Gastrocnemius medialis (tissue), 4 donors: ENCODE measurements at regions not wholly inside any gene's neighbourhood (a gene's known extent, or its start where the extent isn't known, plus 50 kb on each side); places are given as distances from the start of the nearest gene placed in this dataset.

Source experiments
- POLR2A ChIP-seq, 2 donors: fragments of 450-650 bp; IDR thresholded peaks; one replicate each; pipeline ENCODE4 v1.6.1; 2017; ENCODE audit warnings: antibody characterized with exemption in 2 of 2, mild to moderate bottlenecking in 2 of 2, moderate library complexity in 2 of 2
- TF ChIP-seq, protein P1 (sequence below), 5 experiments: fragments of 450-650 bp in 3 of 5; fragments of 200-600 bp in 2 of 5; sonication (generic) in 2 of 5; IDR thresholded peaks in 4 of 5; conservative IDR thresholded peaks in 1 of 5; 1 replicate in 4 of 5; 2 replicates in 1 of 5; pipeline ENCODE4 v1.5.1; 2016 to 2019; ENCODE audit warnings: antibody characterized with exemption in 5 of 5, mild to moderate bottlenecking in 3 of 5, moderate library complexity in 3 of 5

GRCh38 chr3:24622138-24622537 lies 127.5 kb upstream of the THRB start:
- TF ChIP-seq POLR2A (IDR thresholded peaks at IDR 0.05): no peak
- TF ChIP-seq, protein P1, sequence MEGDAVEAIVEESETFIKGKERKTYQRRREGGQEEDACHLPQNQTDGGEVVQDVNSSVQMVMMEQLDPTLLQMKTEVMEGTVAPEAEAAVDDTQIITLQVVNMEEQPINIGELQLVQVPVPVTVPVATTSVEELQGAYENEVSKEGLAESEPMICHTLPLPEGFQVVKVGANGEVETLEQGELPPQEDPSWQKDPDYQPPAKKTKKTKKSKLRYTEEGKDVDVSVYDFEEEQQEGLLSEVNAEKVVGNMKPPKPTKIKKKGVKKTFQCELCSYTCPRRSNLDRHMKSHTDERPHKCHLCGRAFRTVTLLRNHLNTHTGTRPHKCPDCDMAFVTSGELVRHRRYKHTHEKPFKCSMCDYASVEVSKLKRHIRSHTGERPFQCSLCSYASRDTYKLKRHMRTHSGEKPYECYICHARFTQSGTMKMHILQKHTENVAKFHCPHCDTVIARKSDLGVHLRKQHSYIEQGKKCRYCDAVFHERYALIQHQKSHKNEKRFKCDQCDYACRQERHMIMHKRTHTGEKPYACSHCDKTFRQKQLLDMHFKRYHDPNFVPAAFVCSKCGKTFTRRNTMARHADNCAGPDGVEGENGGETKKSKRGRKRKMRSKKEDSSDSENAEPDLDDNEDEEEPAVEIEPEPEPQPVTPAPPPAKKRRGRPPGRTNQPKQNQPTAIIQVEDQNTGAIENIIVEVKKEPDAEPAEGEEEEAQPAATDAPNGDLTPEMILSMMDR (IDR thresholded peaks at IDR 0.05 in 4 of 5, conservative IDR thresholded peaks at IDR 0.05 in 1 of 5): no peak
